ENCODE measurements at regions not wholly inside any gene's neighbourhood (a gene's known extent, or its start where the extent isn't known, plus 50 kb on each side); places are given as distances from the start of the nearest gene placed in this dataset.

GRCh38 chr2:176508374-176508773, 239.1 kb downstream of the MTX2 start:
- TF ChIP-seq GATA3 (IDR thresholded peaks at IDR 0.05; ENCODE audit: low read depth, low read length) = no peak
- no peak for TF ChIP-seq GATA2 (IDR thresholded peaks at IDR 0.05; ENCODE audit: low read depth, low read length)

All from SH-SY5Y (cell line).